B cell (primary cell): ENCODE measurements at regions not wholly inside any gene's neighbourhood (a gene's known extent, or its start where the extent isn't known, plus 50 kb on each side); places are given as distances from the start of the nearest gene placed in this dataset.

ENCODE experiments used
- CTCF ChIP-seq: fragments of 200-600 bp; IDR thresholded peaks from one replicate; pipeline ENCODE4 v1.8.0; 2022; ENCODE audit warnings: antibody characterized with exemption, mild to moderate bottlenecking
- EZH2 ChIP-seq: IDR thresholded peaks from 2 replicates; pipeline ENCODE4 v1.6.1; 2012; ENCODE audit warnings: borderline replicate concordance, low read depth, mild to moderate bottlenecking, moderate library complexity, low read length; ENCODE audit not compliant: insufficient read depth, poor library complexity, severe bottlenecking

GRCh38 chr15:60137711-60138396, 133.7 kb downstream of the FOXB1 start:
- no peak for TF ChIP-seq CTCF
- no peak for TF ChIP-seq EZH2
